SK-MEL-5 (cell line): ENCODE measurements at regions not wholly inside any gene's neighbourhood (a gene's known extent, or its start where the extent isn't known, plus 50 kb on each side); places are given as distances from the start of the nearest gene placed in this dataset.

Source experiments
- DNase-seq: peaks from one replicate; pipeline ENCODE4 v3.0.0-alpha.2; 2016; ENCODE audit warnings: low read depth, low spot score
- in situ Hi-C: cut with HindIII; loops from 2 replicates; pipeline ENCODE4 v1.10.0; 2016; ENCODE audit warnings: low sequenced_read_pairs, high pct_unique_total_duplicates, low pct_unique_long_range_greater_than_20kb

- no peak for DNase-seq
- in situ Hi-C loops, result no loop called here
Measured at GRCh38 chr11:13861411-13861810, 101.1 kb upstream of the SPON1 start.

- no peak for DNase-seq
- in situ Hi-C loops, result no loop called here
Measured at GRCh38 chr11:13862845-13863392, 99.6 kb upstream of the SPON1 start.

- in situ Hi-C loops, result no loop called here
- peak; percentile 40 for DNase-seq
Measured at GRCh38 chr11:13868710-13869397, 93.7 kb upstream of the SPON1 start.

GRCh38 chr11:13869398-13869886, 93.1 kb upstream of the SPON1 start:
- DNase-seq, result no peak
- in situ Hi-C loops, result no loop called here

GRCh38 chr11:13874597-13874996, 87.9 kb upstream of the SPON1 start:
- in situ Hi-C loops, result no loop called here
- DNase-seq, result no peak

GRCh38 chr11:13875643-13876042, 86.9 kb upstream of the SPON1 start:
- DNase-seq, result peak; percentile 92
- in situ Hi-C loops, result no loop called here

- in situ Hi-C loops, result no loop called here
- DNase-seq, result no peak
Measured at GRCh38 chr11:13876423-13876822, 86.1 kb upstream of the SPON1 start.

GRCh38 chr11:13878077-13878476, 84.4 kb upstream of the SPON1 start:
- in situ Hi-C loops, result no loop called here
- no peak for DNase-seq

GRCh38 chr11:13880634-13881033, 81.9 kb upstream of the SPON1 start:
- no peak for DNase-seq

GRCh38 chr11:13881226-13881905, 81.2 kb upstream of the SPON1 start:
- no peak for DNase-seq
- in situ Hi-C loops, result no loop called here

More at GRCh38 chr11:13880634-13881033, 81.9 kb upstream of the SPON1 start:
- in situ Hi-C loops, result no loop called here

- in situ Hi-C loops, result no loop called here
- DNase-seq, result no peak
Measured at GRCh38 chr11:13883042-13883441, 79.5 kb upstream of the SPON1 start.

- no peak for DNase-seq
- in situ Hi-C loops, result no loop called here
Measured at GRCh38 chr11:13883589-13883988, 78.9 kb upstream of the SPON1 start.

GRCh38 chr11:13884158-13884799, 78.2 kb upstream of the SPON1 start:
- in situ Hi-C loops, result no loop called here
- no peak for DNase-seq

- in situ Hi-C loops, result no loop called here
- DNase-seq, result no peak
Measured at GRCh38 chr11:13885083-13885482, 77.4 kb upstream of the SPON1 start.

GRCh38 chr11:13889552-13890249, 72.8 kb upstream of the SPON1 start:
- DNase-seq, result no peak

GRCh38 chr11:13891911-13892310, 70.6 kb upstream of the SPON1 start:
- in situ Hi-C loops, result no loop called here
- DNase-seq, result no peak

More at GRCh38 chr11:13889552-13890249, 72.8 kb upstream of the SPON1 start:
- in situ Hi-C loops, result no loop called here

GRCh38 chr11:13896175-13896980, 66.1 kb upstream of the SPON1 start:
- in situ Hi-C loops, result no loop called here
- DNase-seq, result no peak
